ENCODE measurements at regions not wholly inside any gene's neighbourhood (a gene's known extent, or its start where the extent isn't known, plus 50 kb on each side); places are given as distances from the start of the nearest gene placed in this dataset.

DNA sequence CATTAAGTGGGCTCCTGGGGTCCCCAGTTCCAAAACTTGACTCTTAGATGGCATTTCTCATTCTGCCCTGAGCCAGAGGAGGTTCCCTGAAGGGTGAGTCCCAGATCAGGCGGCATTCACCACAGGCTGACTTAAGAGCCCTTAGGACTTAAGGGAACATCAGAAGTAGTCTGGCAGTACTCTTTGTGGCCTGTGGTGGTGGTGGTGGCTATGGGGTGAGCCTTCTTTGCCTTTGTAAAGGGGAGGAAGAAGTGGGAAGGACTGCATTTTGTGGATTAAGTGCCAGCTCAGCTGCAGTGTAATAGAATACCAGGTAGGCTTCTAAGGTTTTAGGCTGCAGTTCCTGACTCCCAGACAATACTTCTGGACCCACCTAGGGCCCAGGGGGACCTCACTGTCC is 186.5 kb upstream of the KCTD3 start:
- H3K4me1 ChIP-seq (ENCODE audit: control insufficient read depth, insufficient read depth, low read length), result no peaks in the 10 kb centered on the region
- H2BK5ac ChIP-seq (ENCODE audit: low read depth, low read length, poor library complexity, severe bottlenecking), result no peak overlapping the region
- H3K14ac ChIP-seq (replicated peaks; ENCODE audit: low read depth, low read length), result no peak overlapping the region
- H3K4me2 ChIP-seq (ENCODE audit: low read depth, low read length), result no peak overlapping the region
- no peak overlapping the region for H3K27ac ChIP-seq (ENCODE audit: insufficient read depth, low read length)
- no peak overlapping the region for H4K8ac ChIP-seq (ENCODE audit: low read depth in 2 of 2, low read length in 2 of 2)
- no peak overlapping the region for H3K18ac ChIP-seq (ENCODE audit: low read depth, low read length)
- no peaks in the 10 kb centered on the region for H3K79me1 ChIP-seq (ENCODE audit: low read depth in 1 of 2, low read length in 2 of 2)
- H4K5ac ChIP-seq (ENCODE audit: low read depth, low read length), result no peak overlapping the region
- H4K91ac ChIP-seq (ENCODE audit: insufficient read depth, low read depth, low read length), result no peak overlapping the region
- H3K4me3 ChIP-seq (ENCODE audit: insufficient read depth, low read depth, low read length), result no peak overlapping the region
- H3K9me3 ChIP-seq (ENCODE audit: control insufficient read depth, insufficient read depth, low read length), result no peaks in the 10 kb centered on the region; the same call in 1 of the 2 replicates
- no peak overlapping the region for H2AK5ac ChIP-seq (ENCODE audit: low read depth, low read length)
- H2BK15ac ChIP-seq (ENCODE audit: low read depth, low read length), result no peak overlapping the region
- H4K20me1 ChIP-seq (ENCODE audit: insufficient read depth, low read length), result no peaks in the 10 kb centered on the region
- DNase-seq (no peak), ATAC-seq (ENCODE audit: low read depth) (no peak)
- no peak overlapping the region for H3K23ac ChIP-seq (ENCODE audit: low read depth, low read length)
- ChIA-PET POLR2A (ENCODE audit: unreplicated experiment) (no interaction called here), CTCF (no interaction called here)
- WGBS, 2 experiments (ENCODE audit: extremely low coverage in 2 of 2, insufficient read length in 1 of 2), result 67% methylated on average over 1 of the region's 1 CpG; no CpG with 5 or more reads in 1 of the 2 experiments
- no peak overlapping the region for H3K4ac ChIP-seq (ENCODE audit: low read depth, low read length)
- no peaks in the 10 kb centered on the region for H3K9me1 ChIP-seq (ENCODE audit: insufficient read depth, low read length)
- no TSS peak for BruUV-seq (replicated peaks)
- no peak overlapping the region for H3K56ac ChIP-seq (ENCODE audit: extremely low read depth, insufficient read depth, low read length)
- no peak overlapping the region for H2AFZ ChIP-seq (replicated peaks; ENCODE audit: low read length, poor library complexity)
- dilution Hi-C loops (cut with HindIII; ENCODE audit: low sequenced_read_pairs, unreplicated experiment) (no loop called here), in situ Hi-C loops (cut with MboI; ENCODE audit: low sequenced_read_pairs) (no loop called here), intact Hi-C loops (cut with micrococcal nuclease) (no loop called here)
- no peak overlapping the region for H2BK120ac ChIP-seq (ENCODE audit: low read depth, low read length)
- TF ChIP-seq CEBPB (IDR thresholded peaks at IDR 0.05; ENCODE audit: low read depth, low read length) (no peak), CTCF (conservative IDR thresholded peaks at IDR 0.05; ENCODE audit: low read depth, low read length) (no peak), USF2 (IDR thresholded peaks at IDR 0.05; ENCODE audit: low read depth, low read length) (no peak), BHLHE40 (IDR thresholded peaks at IDR 0.05; ENCODE audit: low read depth, low read length) (no peak), MAZ (IDR thresholded peaks at IDR 0.05; ENCODE audit: borderline replicate concordance, low read depth, low read length) (no peak), POLR2A (IDR thresholded peaks at IDR 0.05; ENCODE audit: low read depth, low read length) (no peak), RCOR1 (IDR thresholded peaks at IDR 0.05; ENCODE audit: insufficient replicate concordance, low read length) (no peak), MXI1 (IDR thresholded peaks at IDR 0.05; ENCODE audit: borderline replicate concordance, low read depth, low read length) (no peak), CHD1 (IDR thresholded peaks at IDR 0.05; ENCODE audit: low read depth, low read length) (no peak), RAD21 (IDR thresholded peaks at IDR 0.05; ENCODE audit: low read length) (no peak), FOS (IDR thresholded peaks at IDR 0.05; ENCODE audit: low read depth, low read length) (no peak), MAFK (IDR thresholded peaks at IDR 0.05; ENCODE audit: low read depth, low read length) (no peak)
- no peaks in the 10 kb centered on the region for H3K36me3 ChIP-seq (ENCODE audit: control insufficient read depth, insufficient read depth, low read length)
- H2AK9ac ChIP-seq (replicated peaks; ENCODE audit: low read depth, low read length, poor library complexity), result no peak overlapping the region
- H3K27me3 ChIP-seq (ENCODE audit: control insufficient read depth, insufficient read depth, low read length), result no peaks in the 10 kb centered on the region
- H3K9ac ChIP-seq (ENCODE audit: low read depth, low read length), result no peak overlapping the region
- no peak overlapping the region for H2BK20ac ChIP-seq (ENCODE audit: low read depth, low read length)

All from IMR-90 (cell line).